ENCODE measurements at regions not wholly inside any gene's neighbourhood (a gene's known extent, or its start where the extent isn't known, plus 50 kb on each side); places are given as distances from the start of the nearest gene placed in this dataset.

DNA sequence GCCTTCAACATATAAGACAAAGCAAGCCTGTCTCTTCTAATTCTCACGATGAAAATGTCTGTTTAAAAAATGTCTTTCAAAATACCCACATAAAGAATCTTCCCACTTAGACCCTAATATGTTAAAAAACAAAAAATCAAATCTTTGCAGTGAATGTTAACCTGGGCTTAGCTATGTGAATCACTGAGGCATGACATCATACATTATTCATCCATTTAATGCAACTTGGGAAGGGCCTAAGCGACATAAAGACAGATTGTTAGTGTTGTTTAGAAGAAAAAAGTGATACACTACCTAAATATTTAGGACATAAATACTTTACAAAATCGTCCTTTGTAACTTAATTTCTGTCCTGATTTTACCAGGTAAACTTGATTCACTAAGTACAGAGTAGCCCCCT is 648.5 kb upstream of the NRP1 start:
- Histone ChIP-seq H3K4me3 (ENCODE audit: low read depth, low read length, poor library complexity, severe bottlenecking) (no peak overlapping the region), H3F3A (ENCODE audit: insufficient read depth, low read length) (no peaks in the 10 kb centered on the region), H3K4me1 (ENCODE audit: insufficient read depth, low read length, severe bottlenecking) (no peaks in the 10 kb centered on the region), H2AFZ (ENCODE audit: low read length) (no peak overlapping the region), H3K36me3 (ENCODE audit: insufficient read depth, low read length) (no peaks in the 10 kb centered on the region), H4K20me1 (ENCODE audit: insufficient read depth, low read length) (no peaks in the 10 kb centered on the region), H3K9ac (ENCODE audit: low read length) (no peak overlapping the region), H3K4me2 (ENCODE audit: low read length) (no peak overlapping the region), H3K27ac (ENCODE audit: low read depth, low read length, poor library complexity, severe bottlenecking) (no peak overlapping the region), H3K9me3 (ENCODE audit: low read length) (no peaks in the 10 kb centered on the region), H3K27me3 (ENCODE audit: insufficient read depth, low read length) (no peaks in the 10 kb centered on the region), H3K79me2 (ENCODE audit: insufficient read depth, low read length) (no peaks in the 10 kb centered on the region), H3K9me2 (ENCODE audit: low read depth, low read length) (no peaks in the 10 kb centered on the region)
- TF ChIP-seq, protein P1, sequence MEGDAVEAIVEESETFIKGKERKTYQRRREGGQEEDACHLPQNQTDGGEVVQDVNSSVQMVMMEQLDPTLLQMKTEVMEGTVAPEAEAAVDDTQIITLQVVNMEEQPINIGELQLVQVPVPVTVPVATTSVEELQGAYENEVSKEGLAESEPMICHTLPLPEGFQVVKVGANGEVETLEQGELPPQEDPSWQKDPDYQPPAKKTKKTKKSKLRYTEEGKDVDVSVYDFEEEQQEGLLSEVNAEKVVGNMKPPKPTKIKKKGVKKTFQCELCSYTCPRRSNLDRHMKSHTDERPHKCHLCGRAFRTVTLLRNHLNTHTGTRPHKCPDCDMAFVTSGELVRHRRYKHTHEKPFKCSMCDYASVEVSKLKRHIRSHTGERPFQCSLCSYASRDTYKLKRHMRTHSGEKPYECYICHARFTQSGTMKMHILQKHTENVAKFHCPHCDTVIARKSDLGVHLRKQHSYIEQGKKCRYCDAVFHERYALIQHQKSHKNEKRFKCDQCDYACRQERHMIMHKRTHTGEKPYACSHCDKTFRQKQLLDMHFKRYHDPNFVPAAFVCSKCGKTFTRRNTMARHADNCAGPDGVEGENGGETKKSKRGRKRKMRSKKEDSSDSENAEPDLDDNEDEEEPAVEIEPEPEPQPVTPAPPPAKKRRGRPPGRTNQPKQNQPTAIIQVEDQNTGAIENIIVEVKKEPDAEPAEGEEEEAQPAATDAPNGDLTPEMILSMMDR (IDR thresholded peaks at IDR 0.05; ENCODE audit: low read length): no peak
- TF ChIP-seq EZH2 (IDR thresholded peaks at IDR 0.05; ENCODE audit: borderline replicate concordance, low read length): no peak

DNA sequence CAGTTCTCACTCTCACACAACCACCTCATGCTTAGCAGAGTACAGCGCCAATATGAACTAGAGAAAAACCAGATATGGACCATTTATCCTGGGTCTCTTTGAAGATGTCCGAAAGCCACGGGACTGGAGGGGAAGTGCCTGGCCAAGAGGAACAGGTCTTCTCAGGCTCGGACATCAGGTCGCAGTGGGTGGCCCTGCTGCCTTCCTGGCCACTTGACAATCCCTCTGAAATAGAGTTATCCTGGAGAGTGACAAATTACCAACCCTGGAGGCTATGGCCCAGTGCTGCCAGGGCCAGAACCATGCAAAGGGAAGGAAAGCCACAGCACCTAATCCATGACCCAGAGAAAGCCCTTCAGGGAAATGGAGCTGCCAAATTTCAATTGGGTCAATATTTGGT is 646.8 kb upstream of the NRP1 start:
- Histone ChIP-seq H3K4me1 (ENCODE audit: insufficient read depth, low read length, severe bottlenecking) (no peaks in the 10 kb centered on the region), H3K9ac (ENCODE audit: low read length) (no peak overlapping the region), H3K4me2 (ENCODE audit: low read length) (no peak overlapping the region), H3K79me2 (ENCODE audit: insufficient read depth, low read length) (no peaks in the 10 kb centered on the region), H3K27ac (ENCODE audit: low read depth, low read length, poor library complexity, severe bottlenecking) (no peak overlapping the region), H3K36me3 (ENCODE audit: insufficient read depth, low read length) (no peaks in the 10 kb centered on the region), H3K9me3 (ENCODE audit: low read length) (no peaks in the 10 kb centered on the region), H3K9me2 (ENCODE audit: low read depth, low read length) (no peaks in the 10 kb centered on the region), H3K4me3 (ENCODE audit: low read depth, low read length, poor library complexity, severe bottlenecking) (no peak overlapping the region), H3K27me3 (ENCODE audit: insufficient read depth, low read length) (no peaks in the 10 kb centered on the region), H3F3A (ENCODE audit: insufficient read depth, low read length) (no peaks in the 10 kb centered on the region), H4K20me1 (ENCODE audit: insufficient read depth, low read length) (no peaks in the 10 kb centered on the region), H2AFZ (ENCODE audit: low read length) (no peak overlapping the region)
- no peak for TF ChIP-seq EZH2 (IDR thresholded peaks at IDR 0.05; ENCODE audit: borderline replicate concordance, low read length)
- TF ChIP-seq, protein P1 (IDR thresholded peaks at IDR 0.05; ENCODE audit: low read length): no peak

DNA sequence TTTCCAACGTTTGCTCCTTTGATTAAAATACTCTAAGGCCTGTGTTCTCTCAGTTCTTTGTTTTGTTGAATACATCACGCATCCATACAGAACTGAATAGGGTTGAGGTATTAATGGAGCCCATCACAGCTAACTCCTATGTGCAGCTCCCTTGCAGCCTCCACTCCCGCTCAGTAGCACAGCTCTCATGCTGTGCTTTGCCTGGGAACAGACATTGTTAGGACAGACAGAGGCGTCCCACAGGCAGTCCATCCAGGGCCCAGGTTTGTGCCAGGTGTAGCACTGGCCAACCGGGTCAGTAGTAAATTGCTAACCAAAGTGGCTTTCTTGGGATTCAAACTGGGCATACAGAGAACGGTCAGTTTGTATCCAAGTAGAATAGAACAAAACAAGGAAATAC is 644.7 kb upstream of the NRP1 start:
- Histone ChIP-seq H2AFZ (ENCODE audit: low read length) (no peak overlapping the region), H3K27me3 (ENCODE audit: insufficient read depth, low read length) (no peaks in the 10 kb centered on the region), H3K4me3 (ENCODE audit: low read depth, low read length, poor library complexity, severe bottlenecking) (no peak overlapping the region), H3K9me3 (ENCODE audit: low read length) (no peaks in the 10 kb centered on the region), H3K27ac (ENCODE audit: low read depth, low read length, poor library complexity, severe bottlenecking) (no peak overlapping the region), H3K9ac (ENCODE audit: low read length) (no peak overlapping the region), H3K79me2 (ENCODE audit: insufficient read depth, low read length) (no peaks in the 10 kb centered on the region), H4K20me1 (ENCODE audit: insufficient read depth, low read length) (no peaks in the 10 kb centered on the region), H3K4me2 (ENCODE audit: low read length) (no peak overlapping the region), H3K4me1 (ENCODE audit: insufficient read depth, low read length, severe bottlenecking) (no peaks in the 10 kb centered on the region), H3F3A (ENCODE audit: insufficient read depth, low read length) (no peaks in the 10 kb centered on the region), H3K36me3 (ENCODE audit: insufficient read depth, low read length) (no peaks in the 10 kb centered on the region), H3K9me2 (ENCODE audit: low read depth, low read length) (no peaks in the 10 kb centered on the region)
- TF ChIP-seq, protein P1 (IDR thresholded peaks at IDR 0.05; ENCODE audit: low read length): no peak
- TF ChIP-seq EZH2 (IDR thresholded peaks at IDR 0.05; ENCODE audit: borderline replicate concordance, low read length): no peak

Measured in OCI-LY1 (cell line).